IMR-90 (cell line): ENCODE measurements at regions not wholly inside any gene's neighbourhood (a gene's known extent, or its start where the extent isn't known, plus 50 kb on each side); places are given as distances from the start of the nearest gene placed in this dataset.

Experiments used
- ATAC-seq: fragments of 200-7000 bp; cut with Tn5 transposase; 2 replicates; pipeline ENCODE4 v1.9.1; 2020; ENCODE audit warnings: low read depth, mild to moderate bottlenecking, moderate library complexity
- BruUV-seq: library from RNA; stranded (reverse); fragments of 400-500 nt; replicated peaks from 2 replicates; lab custom pipeline; 2021; lab: Mats Ljungman, UMichigan
- CTCF ChIA-PET: fragments of 300-600 bp; formaldehyde crosslinking; extraction: SDS; loops from one replicate; lab custom pipeline; 2021; ENCODE audit warnings: antibody characterized with exemption; lab: Yijun Ruan, JAX
- POLR2A ChIA-PET: fragments of 300-600 bp; sonication (Branson Sonifier 250); formaldehyde crosslinking; loops from one replicate; lab custom pipeline; 2022; ENCODE audit warnings: antibody characterized with exemption; ENCODE audit not compliant: unreplicated experiment; lab: Charles Lee
- DNase-seq: peaks from one replicate; pipeline ENCODE4 v3.0.0; 2013
- H2AFZ ChIP-seq: replicated peaks from 2 replicates; pipeline ENCODE3; 2013; ENCODE audit warnings: low read length, mild to moderate bottlenecking; ENCODE audit not compliant: poor library complexity
- H2AK5ac ChIP-seq: 2 replicates; pipeline ENCODE4 v1.6.1; 2013; ENCODE audit warnings: low read depth, low read length, inconsistent platforms
- H2AK9ac ChIP-seq: replicated peaks from 2 replicates; pipeline ENCODE3; 2013; ENCODE audit warnings: mild to moderate bottlenecking, low read depth, low read length, moderate library complexity; ENCODE audit not compliant: poor library complexity
- H2BK120ac ChIP-seq: 2 replicates; pipeline ENCODE4 v1.6.1; 2013; ENCODE audit warnings: low read depth, low read length, inconsistent platforms
- H2BK15ac ChIP-seq: 3 replicates; pipeline ENCODE4 v1.6.1; 2013; ENCODE audit warnings: low read depth, low read length, inconsistent platforms
- H2BK20ac ChIP-seq: 2 replicates; pipeline ENCODE4 v1.6.1; 2013; ENCODE audit warnings: low read depth, mild to moderate bottlenecking, inconsistent platforms, low read length, moderate library complexity
- H2BK5ac ChIP-seq: 2 replicates; pipeline ENCODE4 v1.6.1; 2013; ENCODE audit warnings: mild to moderate bottlenecking, low read depth, low read length, inconsistent platforms; ENCODE audit not compliant: poor library complexity, severe bottlenecking
- H3K14ac ChIP-seq: replicated peaks from 2 replicates; pipeline ENCODE4 v1.6.1; 2013; ENCODE audit warnings: low read depth, low read length, inconsistent platforms
- H3K18ac ChIP-seq: 2 replicates; pipeline ENCODE4 v1.6.1; 2013; ENCODE audit warnings: low read depth, low read length, control low read depth
- H3K23ac ChIP-seq: 2 replicates; pipeline ENCODE4 v1.6.1; 2013; ENCODE audit warnings: low read depth, low read length, inconsistent platforms
- H3K27ac ChIP-seq: 2 replicates; pipeline ENCODE4 v1.5.1; 2013; ENCODE audit warnings: mild to moderate bottlenecking, control low read depth, low read length; ENCODE audit not compliant: insufficient read depth
- H3K27me3 ChIP-seq: 2 replicates; pipeline ENCODE4 v1.6.1; 2013; ENCODE audit warnings: low read length; ENCODE audit not compliant: control insufficient read depth, insufficient read depth
- H3K36me3 ChIP-seq: 2 replicates; pipeline ENCODE4 v1.6.1; 2013; ENCODE audit warnings: low read length, mixed read lengths; ENCODE audit not compliant: control insufficient read depth, insufficient read depth
- H3K4ac ChIP-seq: 2 replicates; pipeline ENCODE4 v1.6.1; 2013; ENCODE audit warnings: low read depth, low read length, inconsistent platforms
- H3K4me1 ChIP-seq: 2 replicates; pipeline ENCODE4 v1.6.1; 2013; ENCODE audit warnings: low read length, mixed read lengths; ENCODE audit not compliant: control insufficient read depth, insufficient read depth
- H3K4me2 ChIP-seq: 2 replicates; pipeline ENCODE4 v1.6.1; 2013; ENCODE audit warnings: low read depth, mild to moderate bottlenecking, control low read depth, low read length, moderate library complexity
- H3K4me3 ChIP-seq: 2 replicates; pipeline ENCODE4 v1.5.1; 2013; ENCODE audit warnings: low read depth, mild to moderate bottlenecking, control low read depth, low read length, moderate library complexity; ENCODE audit not compliant: insufficient read depth
- H3K56ac ChIP-seq: 2 replicates; pipeline ENCODE4 v1.6.1; 2013; ENCODE audit warnings: low read length, inconsistent platforms; ENCODE audit not compliant: insufficient read depth; ENCODE audit errors: extremely low read depth
- H3K79me1 ChIP-seq, 2 experiments: 2 replicates each; pipeline ENCODE4 v1.6.1; 2013; ENCODE audit warnings: low read length in 2 of 2, inconsistent platforms in 1 of 2, low read depth in 1 of 2
- H3K9ac ChIP-seq: 2 replicates; pipeline ENCODE4 v1.6.1; 2013; ENCODE audit warnings: low read depth, low read length, control low read depth
- H3K9me1 ChIP-seq: 2 replicates; pipeline ENCODE4 v1.6.1; 2013; ENCODE audit warnings: low read length, inconsistent platforms; ENCODE audit not compliant: insufficient read depth
- H3K9me3 ChIP-seq: 2 replicates; pipeline ENCODE4 v1.6.1; 2013; ENCODE audit warnings: low read length; ENCODE audit not compliant: control insufficient read depth, insufficient read depth
- H4K20me1 ChIP-seq: 2 replicates; pipeline ENCODE4 v1.6.1; 2013; ENCODE audit warnings: low read length, inconsistent platforms; ENCODE audit not compliant: insufficient read depth
- H4K5ac ChIP-seq: 2 replicates; pipeline ENCODE4 v1.6.1; 2013; ENCODE audit warnings: mild to moderate bottlenecking, low read depth, low read length, control low read depth
- H4K8ac ChIP-seq, 2 experiments: 2 replicates each; pipeline ENCODE4 v1.6.1; 2013; ENCODE audit warnings: low read depth in 2 of 2, low read length in 2 of 2, control low read depth in 1 of 2, inconsistent platforms in 1 of 2
- H4K91ac ChIP-seq: 2 replicates; pipeline ENCODE4 v1.6.1; 2013; ENCODE audit warnings: low read depth, low read length, inconsistent platforms; ENCODE audit not compliant: insufficient read depth
- BHLHE40 ChIP-seq: fragments of 150-350 bp; IDR thresholded peaks from 2 replicates; pipeline ENCODE4 v1.6.1; 2016; ENCODE audit warnings: mild to moderate bottlenecking, low read depth, low read length
- CEBPB ChIP-seq: IDR thresholded peaks from 2 replicates; pipeline ENCODE4 v1.6.1; 2012; ENCODE audit warnings: low read depth, low read length, improper control_type of control experiment
- CHD1 ChIP-seq: IDR thresholded peaks from 2 replicates; pipeline ENCODE4 v1.6.1; 2012; ENCODE audit warnings: low read depth, low read length, improper control_type of control experiment
- FOS ChIP-seq: fragments of 150-350 bp; IDR thresholded peaks from 2 replicates; pipeline ENCODE4 v1.6.1; 2016; ENCODE audit warnings: low read depth, low read length
- MAFK ChIP-seq: IDR thresholded peaks from 2 replicates; pipeline ENCODE4 v1.6.1; 2012; ENCODE audit warnings: low read depth, low read length, improper control_type of control experiment
- MAZ ChIP-seq: IDR thresholded peaks from 2 replicates; pipeline ENCODE4 v1.6.1; 2012; ENCODE audit warnings: low read depth, mild to moderate bottlenecking, low read length, improper control_type of control experiment, moderate library complexity, borderline replicate concordance
- MXI1 ChIP-seq: IDR thresholded peaks from 2 replicates; pipeline ENCODE4 v1.6.1; 2012; ENCODE audit warnings: low read depth, mild to moderate bottlenecking, low read length, moderate library complexity, borderline replicate concordance
- NFE2L2 ChIP-seq: fragments of 150-350 bp; IDR thresholded peaks from 2 replicates; pipeline ENCODE4 v1.6.1; 2016; ENCODE audit warnings: low read depth, mild to moderate bottlenecking, low read length
- POLR2A ChIP-seq: IDR thresholded peaks from 2 replicates; pipeline ENCODE4 v1.6.1; 2012; ENCODE audit warnings: mild to moderate bottlenecking, low read depth, low read length
- RAD21 ChIP-seq: IDR thresholded peaks from 2 replicates; pipeline ENCODE4 v1.6.1; 2012; ENCODE audit warnings: low read length, improper control_type of control experiment
- RCOR1 ChIP-seq: IDR thresholded peaks from 2 replicates; pipeline ENCODE4 v1.6.1; 2012; ENCODE audit warnings: mild to moderate bottlenecking, low read length, improper control_type of control experiment; ENCODE audit not compliant: insufficient replicate concordance
- RFX5 ChIP-seq: IDR thresholded peaks from 2 replicates; pipeline ENCODE4 v1.8.0; 2012; ENCODE audit warnings: low read depth, mild to moderate bottlenecking, low read length, moderate library complexity
- SMC3 ChIP-seq: fragments of 150-350 bp; IDR thresholded peaks from 2 replicates; pipeline ENCODE4 v1.6.1; 2016; ENCODE audit warnings: low read depth, mild to moderate bottlenecking, antibody characterized with exemption, low read length, moderate library complexity
- WGBS, 2 experiments: methylation state at CpG; one replicate each; pipeline versions ENCODE4 v1.1.5 to v1.1.7; 2013; ENCODE audit warnings: missing lambda C conversion rate in 2 of 2; ENCODE audit not compliant: insufficient read length in 1 of 2; ENCODE audit errors: extremely low coverage in 2 of 2; 5-methylcytosine and 5-hydroxymethylcytosine counted together
- dilution Hi-C: fragments of 300-500 bp; cut with HindIII; formaldehyde crosslinking; loops from one replicate; pipeline ENCODE4 v1.14.3; 2018; ENCODE audit warnings: low sequenced_read_pairs; ENCODE audit not compliant: unreplicated experiment
- in situ Hi-C: fragments of 300-500 bp; cut with MboI; formaldehyde crosslinking; loops from 3 replicates; pipeline ENCODE4 v1.14.3; 2019; ENCODE audit warnings: low sequenced_read_pairs, inconsistent platforms, mixed read lengths
- intact Hi-C: fragments of 100-400 bp; cut with micrococcal nuclease; formaldehyde crosslinking; loops from 2 replicates; pipeline ENCODE4 v1.10.0; 2022
- TF ChIP-seq, protein P1 (sequence below): fragments of 150-350 bp; IDR thresholded peaks from 2 replicates; pipeline ENCODE4 v1.6.1; 2017; ENCODE audit warnings: mild to moderate bottlenecking, antibody characterized with exemption, low read length, low read depth
- TF ChIP-seq, protein P2 (sequence below): fragments of 150-350 bp; IDR thresholded peaks from 2 replicates; pipeline ENCODE4 v1.6.1; 2016; ENCODE audit warnings: low read depth, mild to moderate bottlenecking, low read length, moderate library complexity, borderline replicate concordance
- TF ChIP-seq, protein P3 (sequence below): conservative IDR thresholded peaks from 2 replicates; pipeline ENCODE4 v1.5.1; 2012; ENCODE audit warnings: mild to moderate bottlenecking, low read depth, low read length, improper control_type of control experiment

DNA sequence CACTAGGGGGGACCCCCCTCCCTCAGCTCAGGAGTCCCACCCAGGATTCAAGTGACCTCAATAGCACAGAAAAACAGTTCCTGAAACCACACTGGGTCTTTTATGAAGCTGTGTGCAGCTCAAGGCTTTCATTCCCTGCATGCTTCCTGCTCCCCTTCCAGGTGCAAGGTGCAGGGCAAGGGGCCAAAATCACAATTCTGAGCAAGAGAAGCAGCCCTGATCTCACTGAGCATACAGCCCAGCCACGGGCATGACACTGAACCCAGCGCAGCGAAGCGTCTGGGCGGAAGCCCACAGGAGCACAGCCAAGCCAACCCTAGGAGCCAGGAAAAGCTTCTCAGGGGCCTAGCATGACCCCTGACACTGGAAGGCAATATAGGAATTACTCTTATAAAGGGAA, 62.9 kb downstream of the IRX2 start:
- H2AK5ac ChIP-seq: no peak overlapping the region
- no peak overlapping the region for H3K14ac ChIP-seq
- H3K9ac ChIP-seq: no peak overlapping the region
- DNase-seq: no peak
- H3K4me1 ChIP-seq: no peaks in the 10 kb centered on the region
- H3K56ac ChIP-seq: no peak overlapping the region
- intact Hi-C loops (no loop called here), dilution Hi-C loops (no loop called here), in situ Hi-C loops (no loop called here)
- no peak overlapping the region for H4K8ac ChIP-seq
- H3K27ac ChIP-seq: no peak overlapping the region
- no TSS peak for BruUV-seq
- no peak overlapping the region for H3K18ac ChIP-seq
- H3K23ac ChIP-seq: no peak overlapping the region
- H2AK9ac ChIP-seq: no peak overlapping the region
- no peaks in the 10 kb centered on the region for H3K79me1 ChIP-seq
- H3K9me1 ChIP-seq: no peaks in the 10 kb centered on the region
- H3K4ac ChIP-seq: no peak overlapping the region
- no peak overlapping the region for H2BK15ac ChIP-seq
- H2BK120ac ChIP-seq: no peak overlapping the region
- H3K27me3 ChIP-seq: no peaks in the 10 kb centered on the region
- ChIA-PET CTCF (no interaction called here), POLR2A (no interaction called here)
- no peak overlapping the region for H2BK20ac ChIP-seq
- no CpG with 5 or more reads among the region's 5 CpGs for WGBS, 2 experiments
- TF ChIP-seq BHLHE40 (no peak), RAD21 (no peak), NFE2L2 (no peak), RFX5 (no peak), SMC3 (no peak), POLR2A (no peak), RCOR1 (no peak), MAFK (no peak), CEBPB (no peak), MXI1 (no peak), CHD1 (no peak), FOS (no peak), MAZ (no peak)
- TF ChIP-seq, protein P1, sequence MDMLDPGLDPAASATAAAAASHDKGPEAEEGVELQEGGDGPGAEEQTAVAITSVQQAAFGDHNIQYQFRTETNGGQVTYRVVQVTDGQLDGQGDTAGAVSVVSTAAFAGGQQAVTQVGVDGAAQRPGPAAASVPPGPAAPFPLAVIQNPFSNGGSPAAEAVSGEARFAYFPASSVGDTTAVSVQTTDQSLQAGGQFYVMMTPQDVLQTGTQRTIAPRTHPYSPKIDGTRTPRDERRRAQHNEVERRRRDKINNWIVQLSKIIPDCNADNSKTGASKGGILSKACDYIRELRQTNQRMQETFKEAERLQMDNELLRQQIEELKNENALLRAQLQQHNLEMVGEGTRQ: no peak
- TF ChIP-seq, protein P2, sequence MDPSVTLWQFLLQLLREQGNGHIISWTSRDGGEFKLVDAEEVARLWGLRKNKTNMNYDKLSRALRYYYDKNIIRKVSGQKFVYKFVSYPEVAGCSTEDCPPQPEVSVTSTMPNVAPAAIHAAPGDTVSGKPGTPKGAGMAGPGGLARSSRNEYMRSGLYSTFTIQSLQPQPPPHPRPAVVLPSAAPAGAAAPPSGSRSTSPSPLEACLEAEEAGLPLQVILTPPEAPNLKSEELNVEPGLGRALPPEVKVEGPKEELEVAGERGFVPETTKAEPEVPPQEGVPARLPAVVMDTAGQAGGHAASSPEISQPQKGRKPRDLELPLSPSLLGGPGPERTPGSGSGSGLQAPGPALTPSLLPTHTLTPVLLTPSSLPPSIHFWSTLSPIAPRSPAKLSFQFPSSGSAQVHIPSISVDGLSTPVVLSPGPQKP: no peak
- TF ChIP-seq, protein P3, sequence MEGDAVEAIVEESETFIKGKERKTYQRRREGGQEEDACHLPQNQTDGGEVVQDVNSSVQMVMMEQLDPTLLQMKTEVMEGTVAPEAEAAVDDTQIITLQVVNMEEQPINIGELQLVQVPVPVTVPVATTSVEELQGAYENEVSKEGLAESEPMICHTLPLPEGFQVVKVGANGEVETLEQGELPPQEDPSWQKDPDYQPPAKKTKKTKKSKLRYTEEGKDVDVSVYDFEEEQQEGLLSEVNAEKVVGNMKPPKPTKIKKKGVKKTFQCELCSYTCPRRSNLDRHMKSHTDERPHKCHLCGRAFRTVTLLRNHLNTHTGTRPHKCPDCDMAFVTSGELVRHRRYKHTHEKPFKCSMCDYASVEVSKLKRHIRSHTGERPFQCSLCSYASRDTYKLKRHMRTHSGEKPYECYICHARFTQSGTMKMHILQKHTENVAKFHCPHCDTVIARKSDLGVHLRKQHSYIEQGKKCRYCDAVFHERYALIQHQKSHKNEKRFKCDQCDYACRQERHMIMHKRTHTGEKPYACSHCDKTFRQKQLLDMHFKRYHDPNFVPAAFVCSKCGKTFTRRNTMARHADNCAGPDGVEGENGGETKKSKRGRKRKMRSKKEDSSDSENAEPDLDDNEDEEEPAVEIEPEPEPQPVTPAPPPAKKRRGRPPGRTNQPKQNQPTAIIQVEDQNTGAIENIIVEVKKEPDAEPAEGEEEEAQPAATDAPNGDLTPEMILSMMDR: no peak
- H4K91ac ChIP-seq: no peak overlapping the region
- no peaks in the 10 kb centered on the region for H3K36me3 ChIP-seq
- H4K5ac ChIP-seq: no peak overlapping the region
- H2AFZ ChIP-seq: no peak overlapping the region
- H4K20me1 ChIP-seq: no peaks in the 10 kb centered on the region
- peaks cover 51% of the 10 kb centered on the region for H3K9me3 ChIP-seq
- no peak overlapping the region for H3K4me3 ChIP-seq
- no peak overlapping the region for H2BK5ac ChIP-seq
- ATAC-seq: no peak
- no peak overlapping the region for H3K4me2 ChIP-seq
